Thoracic aorta (tissue), 2 donors: ENCODE measurements at regions not wholly inside any gene's neighbourhood (a gene's known extent, or its start where the extent isn't known, plus 50 kb on each side); places are given as distances from the start of the nearest gene placed in this dataset.
"Not testable (repeated sequence)": the region's sequence is repeated elsewhere in the genome, so short reads cannot be mapped to it uniquely, and the experiment has no call there.

Source experiments
- ATAC-seq: fragments of 150-250 bp; one replicate; pipeline ENCODE4 v1.8.0; 2017; ENCODE audit warnings: low read depth; ENCODE audit not compliant: insufficient number of reproducible peaks, low FRiP score
- DNase-seq: peaks from one replicate; pipeline ENCODE4 v3.0.0-alpha.2; 2020; ENCODE audit warnings: low spot score
- H3K27ac ChIP-seq, 2 donors: fragments of 200-600 bp; sonication (generic); 1 replicate in 1 of 2; 2 replicates in 1 of 2; pipeline ENCODE4 v1.5.1; 2016; ENCODE audit warnings: mild to moderate bottlenecking in 2 of 2, moderate library complexity in 2 of 2
- H3K27me3 ChIP-seq: fragments of 200-600 bp; sonication (generic); replicated peaks from 2 replicates; pipeline ENCODE4 v1.6.0; 2016; ENCODE audit warnings: mild to moderate bottlenecking; ENCODE audit not compliant: insufficient read depth
- H3K36me3 ChIP-seq: fragments of 200-600 bp; sonication (generic); one replicate; pipeline ENCODE4 v1.5.1; 2016
- H3K4me1 ChIP-seq, 2 donors: fragments of 200-600 bp; sonication (generic); 1 replicate in 1 of 2; 2 replicates in 1 of 2; pipeline versions ENCODE4 v1.5.1 to v1.6.0; 2016; ENCODE audit warnings: low read depth in 2 of 2, mild to moderate bottlenecking in 1 of 2; ENCODE audit not compliant: control insufficient read depth in 1 of 2
- H3K4me3 ChIP-seq: fragments of 200-600 bp; sonication (generic); 2 replicates; pipeline ENCODE4 v1.5.1; 2016; ENCODE audit warnings: mild to moderate bottlenecking
- H3K9me3 ChIP-seq: fragments of 200-600 bp; sonication (generic); 2 replicates; pipeline ENCODE4 v1.5.1; 2016
- TF ChIP-seq, protein P1 (sequence below): fragments of 200-600 bp; sonication (generic); IDR thresholded peaks from one replicate; pipeline ENCODE4 v1.5.1; 2019; ENCODE audit warnings: antibody characterized with exemption

GRCh38 chr4:170884969-170885570 lies 795.3 kb upstream of the AADAT start:
- DNase-seq (no peak), ATAC-seq (no peak)
- H3K36me3 ChIP-seq = no peaks in the 10 kb centered on the region
- no peak overlapping the region for H3K4me3 ChIP-seq
- TF ChIP-seq, protein P1, sequence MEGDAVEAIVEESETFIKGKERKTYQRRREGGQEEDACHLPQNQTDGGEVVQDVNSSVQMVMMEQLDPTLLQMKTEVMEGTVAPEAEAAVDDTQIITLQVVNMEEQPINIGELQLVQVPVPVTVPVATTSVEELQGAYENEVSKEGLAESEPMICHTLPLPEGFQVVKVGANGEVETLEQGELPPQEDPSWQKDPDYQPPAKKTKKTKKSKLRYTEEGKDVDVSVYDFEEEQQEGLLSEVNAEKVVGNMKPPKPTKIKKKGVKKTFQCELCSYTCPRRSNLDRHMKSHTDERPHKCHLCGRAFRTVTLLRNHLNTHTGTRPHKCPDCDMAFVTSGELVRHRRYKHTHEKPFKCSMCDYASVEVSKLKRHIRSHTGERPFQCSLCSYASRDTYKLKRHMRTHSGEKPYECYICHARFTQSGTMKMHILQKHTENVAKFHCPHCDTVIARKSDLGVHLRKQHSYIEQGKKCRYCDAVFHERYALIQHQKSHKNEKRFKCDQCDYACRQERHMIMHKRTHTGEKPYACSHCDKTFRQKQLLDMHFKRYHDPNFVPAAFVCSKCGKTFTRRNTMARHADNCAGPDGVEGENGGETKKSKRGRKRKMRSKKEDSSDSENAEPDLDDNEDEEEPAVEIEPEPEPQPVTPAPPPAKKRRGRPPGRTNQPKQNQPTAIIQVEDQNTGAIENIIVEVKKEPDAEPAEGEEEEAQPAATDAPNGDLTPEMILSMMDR = no peak
- H3K27me3 ChIP-seq = no peaks in the 10 kb centered on the region
- no peaks in the 10 kb centered on the region for H3K4me1 ChIP-seq
- no peaks in the 10 kb centered on the region for H3K9me3 ChIP-seq
- no peak overlapping the region for H3K27ac ChIP-seq

- H3K9me3 ChIP-seq, H3K4me1 ChIP-seq, H3K36me3 ChIP-seq, DNase-seq, H3K27me3 ChIP-seq, ATAC-seq, H3K27ac ChIP-seq, H3K4me3 ChIP-seq: not testable (repeated sequence)
These were observed 791.9 kb upstream of the AADAT start for GRCh38 chr4:170881646-170882045.

- Histone ChIP-seq H3K9me3 (no peaks in the 10 kb centered on the region), H3K4me3 (no peak overlapping the region), H3K27me3 (no peaks in the 10 kb centered on the region), H3K4me1 (no peaks in the 10 kb centered on the region), H3K27ac (no peak overlapping the region), H3K36me3 (no peaks in the 10 kb centered on the region)
- ATAC-seq (no peak), DNase-seq (no peak)
- TF ChIP-seq, protein P1 = no peak
These were observed 786.1 kb upstream of the AADAT start for GRCh38 chr4:170875868-170876267.

DNA sequence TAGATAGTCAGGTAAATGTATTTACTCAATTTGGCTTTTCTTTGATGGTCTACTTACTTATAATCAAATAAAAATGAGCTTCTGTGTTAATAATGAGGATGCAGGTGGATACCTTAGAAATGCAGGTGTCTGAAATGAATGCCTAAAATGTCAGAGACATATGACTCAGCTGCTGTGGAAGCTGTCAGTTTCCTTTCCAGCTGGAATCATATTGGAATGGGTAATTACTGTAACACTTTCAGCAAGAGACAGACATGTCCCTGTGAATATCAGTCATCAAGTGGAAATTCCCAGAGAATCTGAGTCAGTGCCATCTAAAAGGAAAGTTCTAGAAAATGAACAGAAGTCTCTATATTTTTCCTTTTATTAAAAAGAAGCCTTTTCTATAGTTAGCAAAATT lies 783.0 kb upstream of the AADAT start:
- Histone ChIP-seq H3K27ac (no peak overlapping the region), H3K4me3 (no peak overlapping the region), H3K36me3 (no peaks in the 10 kb centered on the region), H3K27me3 (no peaks in the 10 kb centered on the region), H3K4me1 (no peaks in the 10 kb centered on the region), H3K9me3 (no peaks in the 10 kb centered on the region)
- TF ChIP-seq, protein P1 = no peak
- DNase-seq = no peak
- ATAC-seq = no peak

- H3K4me1 ChIP-seq = no peaks in the 10 kb centered on the region
- ATAC-seq (no peak), DNase-seq (no peak)
- TF ChIP-seq, protein P1 = no peak
- H3K27me3 ChIP-seq = no peaks in the 10 kb centered on the region
- no peak overlapping the region for H3K4me3 ChIP-seq
- no peaks in the 10 kb centered on the region for H3K36me3 ChIP-seq
- no peaks in the 10 kb centered on the region for H3K9me3 ChIP-seq
- no peak overlapping the region for H3K27ac ChIP-seq
These were observed 778.4 kb upstream of the AADAT start for GRCh38 chr4:170868170-170868569.

GRCh38 chr4:170854097-170854496 lies 764.3 kb upstream of the AADAT start:
- no peaks in the 10 kb centered on the region for H3K9me3 ChIP-seq
- no peak overlapping the region for H3K27ac ChIP-seq
- H3K4me3 ChIP-seq = no peak overlapping the region
- no peaks in the 10 kb centered on the region for H3K36me3 ChIP-seq
- no peak for ATAC-seq
- TF ChIP-seq, protein P1 = no peak
- H3K4me1 ChIP-seq = no peaks in the 10 kb centered on the region
- no peaks in the 10 kb centered on the region for H3K27me3 ChIP-seq
- no peak for DNase-seq
